ENCODE measurements at regions not wholly inside any gene's neighbourhood (a gene's known extent, or its start where the extent isn't known, plus 50 kb on each side); places are given as distances from the start of the nearest gene placed in this dataset.

DNA sequence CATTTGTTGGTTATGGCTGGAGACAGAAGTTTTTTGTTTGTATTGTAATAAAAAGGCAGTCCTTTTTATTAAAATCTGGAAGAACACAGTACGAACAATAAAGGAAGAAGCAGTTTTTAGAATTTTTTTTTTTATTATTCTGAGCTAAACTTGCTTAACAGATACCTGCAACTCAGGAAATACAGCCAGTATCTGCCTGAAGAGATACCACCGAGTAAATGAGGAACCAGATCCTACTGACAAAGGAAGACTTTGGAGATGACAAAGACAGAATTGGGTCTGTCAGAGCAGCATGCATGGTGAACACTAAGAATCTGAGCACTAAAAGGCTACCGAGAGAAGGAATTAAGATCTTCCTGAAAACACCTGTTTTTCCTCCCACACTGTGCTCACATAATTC, 1335.9 kb upstream of the SORCS1 start:
- CTCF ChIA-PET, result no interaction called here
- DNase-seq (ENCODE audit: extremely low spot score), result no peak
- TF ChIP-seq, protein P1, sequence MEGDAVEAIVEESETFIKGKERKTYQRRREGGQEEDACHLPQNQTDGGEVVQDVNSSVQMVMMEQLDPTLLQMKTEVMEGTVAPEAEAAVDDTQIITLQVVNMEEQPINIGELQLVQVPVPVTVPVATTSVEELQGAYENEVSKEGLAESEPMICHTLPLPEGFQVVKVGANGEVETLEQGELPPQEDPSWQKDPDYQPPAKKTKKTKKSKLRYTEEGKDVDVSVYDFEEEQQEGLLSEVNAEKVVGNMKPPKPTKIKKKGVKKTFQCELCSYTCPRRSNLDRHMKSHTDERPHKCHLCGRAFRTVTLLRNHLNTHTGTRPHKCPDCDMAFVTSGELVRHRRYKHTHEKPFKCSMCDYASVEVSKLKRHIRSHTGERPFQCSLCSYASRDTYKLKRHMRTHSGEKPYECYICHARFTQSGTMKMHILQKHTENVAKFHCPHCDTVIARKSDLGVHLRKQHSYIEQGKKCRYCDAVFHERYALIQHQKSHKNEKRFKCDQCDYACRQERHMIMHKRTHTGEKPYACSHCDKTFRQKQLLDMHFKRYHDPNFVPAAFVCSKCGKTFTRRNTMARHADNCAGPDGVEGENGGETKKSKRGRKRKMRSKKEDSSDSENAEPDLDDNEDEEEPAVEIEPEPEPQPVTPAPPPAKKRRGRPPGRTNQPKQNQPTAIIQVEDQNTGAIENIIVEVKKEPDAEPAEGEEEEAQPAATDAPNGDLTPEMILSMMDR (IDR thresholded peaks at IDR 0.05; ENCODE audit: control extremely low read depth, extremely low read depth, low read depth, missing control alignments), result no peak
- POLR2A ChIA-PET, result no interaction called here

- POLR2A ChIA-PET, result no interaction called here
- TF ChIP-seq, protein P1 (IDR thresholded peaks at IDR 0.05; ENCODE audit: control extremely low read depth, extremely low read depth, low read depth, missing control alignments), result no peak
- CTCF ChIA-PET, result no interaction called here
- no peak for DNase-seq (ENCODE audit: extremely low spot score)
These were observed 1331.6 kb upstream of the SORCS1 start for GRCh38 chr10:108496106-108496505.

GRCh38 chr10:108490944-108491343, 1326.4 kb upstream of the SORCS1 start:
- ChIA-PET POLR2A (interaction anchor here (0.6 kb wide), 1 partner anchor 216 kb away, joined by 10 read pairs; no protein-coding TSS in a partner anchor), CTCF (no interaction called here)
- DNase-seq (ENCODE audit: extremely low spot score), result no peak
- TF ChIP-seq, protein P1 (IDR thresholded peaks at IDR 0.05; ENCODE audit: control extremely low read depth, extremely low read depth, low read depth, missing control alignments), result no peak

GRCh38 chr10:108471420-108471819, 1306.9 kb upstream of the SORCS1 start:
- no peak for DNase-seq (ENCODE audit: extremely low spot score)
- CTCF ChIA-PET, result no interaction called here
- POLR2A ChIA-PET, result no interaction called here
- TF ChIP-seq, protein P1 (IDR thresholded peaks at IDR 0.05; ENCODE audit: control extremely low read depth, extremely low read depth, low read depth, missing control alignments), result no peak

DNA sequence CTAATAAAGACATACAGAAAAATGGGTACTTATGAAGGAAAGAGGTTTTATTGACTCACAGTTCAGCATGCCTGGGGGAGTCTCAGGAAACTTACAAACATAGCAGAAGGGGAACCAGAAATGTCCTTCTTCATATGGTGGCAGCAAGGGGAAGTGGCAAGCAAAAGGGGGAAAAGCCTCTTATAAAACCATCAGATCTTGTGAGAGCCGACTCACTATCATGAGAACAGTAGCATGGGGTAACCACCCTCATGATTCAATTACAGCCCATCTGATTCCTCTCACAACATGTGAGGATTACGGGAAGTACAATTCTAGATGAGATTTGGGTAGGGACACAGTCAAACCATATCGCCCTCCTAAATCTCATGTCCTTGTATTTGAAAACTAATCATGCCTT, 1305.4 kb upstream of the SORCS1 start:
- POLR2A ChIA-PET, result no interaction called here
- CTCF ChIA-PET, result no interaction called here
- DNase-seq (ENCODE audit: extremely low spot score), result no peak
- TF ChIP-seq, protein P1 (IDR thresholded peaks at IDR 0.05; ENCODE audit: control extremely low read depth, extremely low read depth, low read depth, missing control alignments), result no peak

GRCh38 chr10:108465871-108466641, 1301.5 kb upstream of the SORCS1 start:
- no peak for DNase-seq (ENCODE audit: extremely low spot score)
- ChIA-PET POLR2A (no interaction called here), CTCF (no interaction called here)
- TF ChIP-seq, protein P1 (IDR thresholded peaks at IDR 0.05; ENCODE audit: control extremely low read depth, extremely low read depth, low read depth, missing control alignments), result no peak

All from GM10248 (cell line).